8988T (cell line): ENCODE measurements at regions not wholly inside any gene's neighbourhood (a gene's known extent, or its start where the extent isn't known, plus 50 kb on each side); places are given as distances from the start of the nearest gene placed in this dataset.
"Not testable (repeated sequence)": the region's sequence is repeated elsewhere in the genome, so short reads cannot be mapped to it uniquely, and the experiment has no call there.

ENCODE experiments used
- DNase-seq: peaks from one replicate; pipeline ENCODE4 v3.0.0; 2011

DNA sequence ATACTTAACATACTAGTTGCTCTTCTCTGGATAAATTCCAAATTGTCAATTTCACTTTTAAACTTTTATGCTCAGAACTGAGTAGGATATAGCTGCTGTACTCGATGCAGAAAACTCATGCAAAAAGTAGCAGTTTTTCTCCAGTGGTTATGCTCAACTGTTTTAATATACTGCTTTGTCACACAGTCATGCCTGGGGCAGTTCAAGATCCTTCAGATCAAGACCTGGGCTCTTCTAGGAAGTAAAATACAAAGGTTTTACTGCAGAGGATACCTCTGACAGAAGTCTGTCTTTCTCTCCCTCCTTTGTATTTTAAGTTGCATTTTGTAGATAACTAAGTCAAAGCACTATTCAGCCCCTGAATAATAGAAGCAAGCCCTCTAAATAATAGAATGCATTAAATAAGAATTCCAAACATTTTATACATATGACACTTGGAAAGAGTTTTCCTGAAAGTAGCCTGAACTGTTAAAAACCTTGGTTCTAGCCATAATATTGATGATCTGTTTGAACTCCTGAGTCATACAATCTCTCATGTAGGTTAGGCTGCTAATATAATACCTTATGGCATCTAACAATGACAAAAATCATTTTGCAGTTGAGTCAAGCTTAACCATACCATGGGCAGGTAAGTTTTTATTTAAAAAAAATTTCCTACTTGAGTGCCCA is 183.3 kb upstream of the TRIB2 start:
- DNase-seq: no peak

DNA sequence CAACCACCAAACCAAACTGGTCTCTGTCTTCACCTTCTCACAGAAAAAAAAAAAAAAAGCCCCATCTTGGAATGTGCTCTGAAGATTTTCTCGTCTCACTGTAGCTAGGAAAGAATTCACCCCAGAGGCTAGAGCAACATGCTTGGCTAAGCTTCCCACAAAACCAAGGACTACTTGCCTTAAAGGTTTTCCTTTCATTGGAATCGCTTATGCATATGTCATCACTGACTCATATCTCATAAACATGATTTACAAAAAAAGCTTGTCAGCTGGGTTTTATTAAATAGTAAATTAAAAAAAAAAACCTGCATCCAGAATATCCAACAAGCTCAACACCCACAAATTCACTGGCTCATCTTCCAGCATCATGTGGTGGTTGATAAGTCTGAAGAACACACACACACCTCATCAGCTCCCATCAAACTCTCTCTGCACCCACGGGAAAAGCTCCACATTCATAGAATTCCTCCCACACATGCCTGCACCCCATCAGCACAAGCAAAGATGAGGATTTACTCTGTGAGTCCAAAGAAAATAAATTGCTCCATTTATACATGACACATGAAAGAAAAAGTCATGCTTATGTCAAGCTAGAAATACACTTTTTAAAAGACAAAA is 182.0 kb upstream of the TRIB2 start:
- DNase-seq: no peak

DNA sequence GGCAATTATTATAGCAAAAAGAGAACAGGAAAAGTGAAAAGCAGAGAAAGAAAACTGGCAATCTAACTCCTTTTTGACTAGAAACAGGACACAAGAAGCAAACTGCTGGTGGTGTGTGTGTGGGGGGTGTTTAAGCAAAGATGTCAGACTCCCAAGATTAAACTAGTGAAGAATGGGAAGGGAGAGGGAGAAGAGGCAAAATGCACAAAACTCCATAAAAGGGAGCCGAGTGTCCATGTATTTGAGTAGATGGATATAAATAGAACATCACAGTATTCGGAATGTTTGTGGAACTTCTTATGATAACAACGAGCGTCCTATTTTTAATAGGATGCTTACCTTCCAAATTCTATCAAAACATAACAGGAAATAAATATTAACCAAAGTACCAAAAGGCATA is 179.8 kb upstream of the TRIB2 start:
- no peak for DNase-seq

DNA sequence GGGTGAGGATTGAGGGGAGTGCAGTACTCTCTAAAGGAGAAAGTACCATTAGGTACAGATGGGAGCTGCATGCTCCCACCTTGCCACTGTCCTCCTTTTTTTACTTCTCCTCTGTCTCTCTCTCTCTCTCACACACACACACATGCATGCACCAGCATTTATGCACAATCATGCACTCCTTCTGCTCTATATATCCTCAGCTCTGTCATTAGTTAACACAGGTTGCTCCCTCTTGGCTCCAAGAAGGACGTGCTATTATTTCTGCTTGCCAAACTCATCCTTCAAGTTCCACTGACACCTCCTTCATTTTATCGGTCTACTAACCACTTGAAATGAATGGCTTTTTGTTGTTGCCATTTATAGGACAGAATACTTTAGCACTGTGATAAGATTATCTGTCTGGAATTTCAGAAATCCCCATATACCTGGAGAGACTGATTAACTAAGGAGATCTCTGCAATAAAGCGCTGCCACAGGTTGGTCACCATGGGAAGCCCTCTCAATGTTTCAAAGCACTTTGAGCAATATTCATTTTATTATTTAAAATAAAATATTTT is 178.5 kb upstream of the TRIB2 start:
- DNase-seq: no peak

GRCh38 chr2:12539336-12539735 is 177.4 kb upstream of the TRIB2 start:
- no peak for DNase-seq

- no peak for DNase-seq
Measured at GRCh38 chr2:12539776-12540562, 176.8 kb upstream of the TRIB2 start.

DNA sequence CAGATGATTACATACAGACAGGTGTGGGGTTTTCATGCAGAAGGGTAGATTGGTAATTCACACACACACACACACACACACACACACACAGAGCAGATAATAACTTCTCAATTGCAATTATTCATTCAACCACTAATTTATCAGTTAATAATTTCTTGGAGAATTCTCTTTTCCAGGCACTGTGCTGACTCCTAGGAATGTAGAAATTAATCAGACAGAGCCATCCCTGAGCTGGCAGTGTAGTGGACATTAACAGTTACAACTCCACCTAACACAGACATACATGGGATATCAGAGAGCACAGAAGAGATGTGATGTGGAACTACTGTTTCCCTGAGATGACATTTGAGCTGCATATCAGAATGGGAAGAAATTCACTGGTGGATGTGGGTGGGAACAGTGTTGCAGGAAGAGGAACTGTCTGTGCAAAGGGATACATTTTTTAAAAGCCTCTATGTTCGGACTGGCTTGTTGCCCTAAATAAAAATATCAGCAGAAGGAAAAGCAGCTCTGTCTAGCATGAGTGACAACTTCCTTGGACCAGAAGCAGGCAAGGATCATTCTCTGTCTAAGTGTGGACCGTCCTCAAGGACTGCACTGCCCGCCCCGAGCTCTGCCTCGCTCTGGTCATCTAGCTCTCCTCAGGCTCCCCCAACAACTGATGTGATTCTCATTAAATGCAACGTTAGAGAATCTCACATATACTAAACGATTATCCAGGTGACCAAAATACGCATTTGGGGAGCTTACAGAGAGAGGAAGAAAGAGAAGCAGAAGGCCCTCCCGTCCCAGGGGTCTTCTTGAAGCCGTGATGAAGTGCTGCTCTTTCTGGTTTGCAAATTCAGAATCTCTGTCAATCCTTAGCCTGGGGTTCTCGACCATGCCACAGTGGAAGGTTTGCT is 173.4 kb upstream of the TRIB2 start:
- DNase-seq: no peak

GRCh38 chr2:12543978-12544558 is 172.7 kb upstream of the TRIB2 start:
- no peak for DNase-seq

DNA sequence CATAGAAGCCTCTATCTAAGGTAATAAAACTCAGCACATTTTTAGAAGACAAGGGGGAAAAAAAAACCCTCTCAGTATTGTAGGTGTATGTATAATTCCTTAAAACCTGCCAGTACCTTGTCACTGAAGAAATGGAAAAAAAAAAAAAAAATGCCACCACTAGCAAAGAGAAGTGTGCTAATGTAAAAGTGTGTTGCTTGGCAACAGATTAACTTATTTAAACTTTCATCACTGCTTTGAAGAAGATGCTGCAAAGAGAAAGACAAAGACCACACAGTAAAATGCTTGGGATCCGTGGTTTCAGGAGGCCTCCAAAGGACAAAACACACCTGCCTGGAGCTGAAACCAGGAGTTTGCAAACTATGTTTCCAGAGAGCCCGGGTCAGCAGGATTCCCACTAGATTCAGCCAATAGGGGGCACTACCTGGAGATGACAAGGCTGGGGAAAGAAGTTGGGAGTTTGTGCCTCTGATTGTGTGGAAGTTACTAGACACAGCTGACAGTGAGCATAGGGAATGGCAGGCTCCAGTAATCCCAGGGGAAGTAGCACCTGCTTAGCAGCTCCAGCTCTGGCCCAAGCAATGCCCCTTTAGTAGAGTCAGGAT is 169.1 kb upstream of the TRIB2 start:
- no peak for DNase-seq

GRCh38 chr2:12548906-12549305 is 167.8 kb upstream of the TRIB2 start:
- DNase-seq: no peak

DNA sequence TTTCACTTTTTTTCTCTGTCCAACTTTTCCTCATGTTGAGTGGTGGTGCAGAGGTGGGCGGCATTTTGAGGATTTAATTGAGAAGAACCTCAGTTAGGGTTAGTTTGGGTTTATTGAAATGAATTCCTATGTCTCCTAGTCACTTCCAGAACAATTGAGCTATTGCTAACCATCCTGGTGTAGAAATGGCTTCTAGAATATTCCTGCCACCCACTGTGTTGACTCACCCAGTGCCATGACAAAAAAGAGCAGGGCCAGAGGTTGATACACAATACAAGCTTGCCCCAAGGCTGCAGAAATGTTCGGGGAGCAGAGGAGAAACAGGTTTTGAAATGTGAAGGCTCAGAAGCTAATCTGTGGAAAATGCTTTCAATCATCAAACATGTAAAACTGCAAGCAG is 167.1 kb upstream of the TRIB2 start:
- DNase-seq: no peak

- no peak for DNase-seq
Measured at GRCh38 chr2:12552092-12552491, 164.6 kb upstream of the TRIB2 start.

- no peak for DNase-seq
Measured at GRCh38 chr2:12554224-12555011, 162.3 kb upstream of the TRIB2 start.

GRCh38 chr2:12555012-12555645 is 161.6 kb upstream of the TRIB2 start:
- DNase-seq: no peak

DNA sequence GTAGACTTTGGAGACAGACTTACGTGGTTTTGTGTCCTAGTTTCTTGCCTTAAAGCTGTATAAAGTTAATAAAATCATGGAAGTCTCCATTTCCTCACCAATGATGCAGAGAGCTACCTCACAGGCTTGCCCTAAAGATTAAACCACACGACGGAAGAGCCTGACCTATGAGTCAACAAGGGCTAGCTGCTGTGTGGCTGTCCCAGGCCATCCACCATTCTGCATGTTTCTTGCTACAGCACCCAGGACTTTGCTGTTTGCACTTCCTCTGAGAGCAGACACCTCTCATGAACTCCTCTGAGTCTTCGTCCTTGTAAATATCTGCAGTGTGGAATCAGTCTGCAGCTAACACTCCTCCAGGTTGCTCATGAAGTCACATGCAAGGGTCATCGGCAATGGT is 160.0 kb upstream of the TRIB2 start:
- no peak for DNase-seq

GRCh38 chr2:12557688-12558087 is 159.0 kb upstream of the TRIB2 start:
- no peak for DNase-seq

GRCh38 chr2:12558519-12558918 is 158.2 kb upstream of the TRIB2 start:
- no peak for DNase-seq

- no peak for DNase-seq
Measured at GRCh38 chr2:12560618-12561017, 156.1 kb upstream of the TRIB2 start.

- no peak for DNase-seq
Measured at GRCh38 chr2:12567411-12567810, 149.3 kb upstream of the TRIB2 start.

DNA sequence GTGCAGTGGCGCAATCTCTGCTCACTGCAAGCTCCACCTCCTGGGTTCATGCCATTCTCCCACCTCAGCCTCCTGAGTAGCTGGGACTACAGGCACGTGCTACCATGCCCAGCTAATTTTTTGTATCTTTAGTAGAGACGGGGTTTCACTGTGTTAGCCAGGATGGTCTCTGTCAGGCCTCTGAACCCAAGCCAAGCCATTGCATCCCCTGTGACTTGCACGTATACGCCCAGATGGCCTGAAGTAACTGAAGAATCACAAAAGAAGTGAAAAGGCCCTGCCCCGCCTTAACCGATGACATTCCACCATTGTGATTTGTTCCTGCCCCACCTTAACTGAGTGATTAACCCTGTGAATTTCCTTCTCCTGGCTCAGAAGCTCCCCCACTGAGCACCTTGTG is 147.2 kb upstream of the TRIB2 start:
- DNase-seq: not testable (repeated sequence)

GRCh38 chr2:12569929-12570328 is 146.8 kb upstream of the TRIB2 start:
- not testable (repeated sequence) for DNase-seq
